ENCODE measurements at regions not wholly inside any gene's neighbourhood (a gene's known extent, or its start where the extent isn't known, plus 50 kb on each side); places are given as distances from the start of the nearest gene placed in this dataset.
"Not testable (repeated sequence)": the region's sequence is repeated elsewhere in the genome, so short reads cannot be mapped to it uniquely, and the experiment has no call there.

- DNase-seq: no peak
Observed at GRCh38 chr1:67588178-67588855, 96.7 kb upstream of the GADD45A start.

GRCh38 chr1:67589519-67590233 lies 95.3 kb upstream of the GADD45A start:
- DNase-seq: no peak

- no peak for DNase-seq
Observed at GRCh38 chr1:67590329-67590728, 94.7 kb upstream of the GADD45A start.

GRCh38 chr1:67594764-67595163 lies 90.2 kb upstream of the GADD45A start:
- DNase-seq: no peak

- DNase-seq: no peak
Observed at GRCh38 chr1:67596674-67597073, 88.3 kb upstream of the GADD45A start.

GRCh38 chr1:67597336-67597735 lies 87.7 kb upstream of the GADD45A start:
- DNase-seq: no peak

GRCh38 chr1:67599085-67599484 lies 85.9 kb upstream of the GADD45A start:
- no peak for DNase-seq

- DNase-seq: no peak
Observed at GRCh38 chr1:67601539-67601938, 83.5 kb upstream of the GADD45A start.

- no peak for DNase-seq
Observed at GRCh38 chr1:67601955-67602354, 83.0 kb upstream of the GADD45A start.

GRCh38 chr1:67604778-67605177 lies 80.2 kb upstream of the GADD45A start:
- DNase-seq: no peak

- no peak for DNase-seq
Observed at GRCh38 chr1:67605209-67605780, 79.7 kb upstream of the GADD45A start.

- DNase-seq: no peak
Observed at GRCh38 chr1:67607286-67607685, 77.7 kb upstream of the GADD45A start.

- DNase-seq: no peak
Observed at GRCh38 chr1:67607699-67608098, 77.3 kb upstream of the GADD45A start.

- no peak for DNase-seq
Observed at GRCh38 chr1:67608661-67609576, 76.1 kb upstream of the GADD45A start.

GRCh38 chr1:67609577-67610341 lies 75.2 kb upstream of the GADD45A start:
- DNase-seq: no peak

GRCh38 chr1:67610450-67610849 lies 74.6 kb upstream of the GADD45A start:
- no peak for DNase-seq

GRCh38 chr1:67611846-67612245 lies 73.2 kb upstream of the GADD45A start:
- peak; percentile 25 for DNase-seq

GRCh38 chr1:67612788-67613241 lies 72.2 kb upstream of the GADD45A start:
- no peak for DNase-seq

GRCh38 chr1:67613479-67613878 lies 71.5 kb upstream of the GADD45A start:
- DNase-seq: not testable (repeated sequence)

GRCh38 chr1:67614511-67614934 lies 70.5 kb upstream of the GADD45A start:
- DNase-seq: no peak

GRCh38 chr1:67615886-67616285 lies 69.1 kb upstream of the GADD45A start:
- no peak for DNase-seq

- DNase-seq: no peak
Observed at GRCh38 chr1:67616394-67616985, 68.5 kb upstream of the GADD45A start.
